GM21723 (cell line): ENCODE measurements at regions not wholly inside any gene's neighbourhood (a gene's known extent, or its start where the extent isn't known, plus 50 kb on each side); places are given as distances from the start of the nearest gene placed in this dataset.
"Not testable (repeated sequence)": the region's sequence is repeated elsewhere in the genome, so short reads cannot be mapped to it uniquely, and the experiment has no call there.

Source experiments
- ATAC-seq: cut with Tn5 transposase; IDR thresholded peaks from one replicate; pipeline ENCODE4 v1.9.1; 2021; ENCODE audit warnings: mild to moderate bottlenecking, moderate library complexity; ENCODE audit not compliant: unreplicated experiment

GRCh38 chr2:228533156-228533555, 351.7 kb upstream of the SPHKAP start:
- ATAC-seq: no peak

GRCh38 chr2:228532233-228532632, 350.7 kb upstream of the SPHKAP start:
- no peak for ATAC-seq

- no peak for ATAC-seq
These were observed 345.9 kb upstream of the SPHKAP start for GRCh38 chr2:228527197-228527881.

- ATAC-seq: no peak
These were observed 345.2 kb upstream of the SPHKAP start for GRCh38 chr2:228526687-228527086.

- ATAC-seq: no peak
These were observed 341.5 kb upstream of the SPHKAP start for GRCh38 chr2:228522977-228523376.

GRCh38 chr2:228522276-228522675, 340.8 kb upstream of the SPHKAP start:
- ATAC-seq: no peak

GRCh38 chr2:228519561-228519960, 338.1 kb upstream of the SPHKAP start:
- ATAC-seq: no peak

- ATAC-seq: no peak
These were observed 334.5 kb upstream of the SPHKAP start for GRCh38 chr2:228516019-228516418.

GRCh38 chr2:228513480-228513879, 332.0 kb upstream of the SPHKAP start:
- not testable (repeated sequence) for ATAC-seq

GRCh38 chr2:228509021-228509420, 327.5 kb upstream of the SPHKAP start:
- no peak for ATAC-seq

GRCh38 chr2:228507870-228508269, 326.4 kb upstream of the SPHKAP start:
- no peak for ATAC-seq

- ATAC-seq: no peak
These were observed 325.8 kb upstream of the SPHKAP start for GRCh38 chr2:228507231-228507824.

GRCh38 chr2:228503731-228504130, 322.2 kb upstream of the SPHKAP start:
- ATAC-seq: no peak

GRCh38 chr2:228493852-228494251, 312.4 kb upstream of the SPHKAP start:
- ATAC-seq: no peak

- no peak for ATAC-seq
These were observed 297.5 kb upstream of the SPHKAP start for GRCh38 chr2:228479014-228479413.

GRCh38 chr2:228474466-228474865, 293.0 kb upstream of the SPHKAP start:
- no peak for ATAC-seq

GRCh38 chr2:228469721-228470120, 288.2 kb upstream of the SPHKAP start:
- ATAC-seq: no peak

GRCh38 chr2:228466851-228467250, 285.4 kb upstream of the SPHKAP start:
- no peak for ATAC-seq

- ATAC-seq: no peak
These were observed 283.9 kb upstream of the SPHKAP start for GRCh38 chr2:228465408-228465807.

- ATAC-seq: no peak
These were observed 276.9 kb upstream of the SPHKAP start for GRCh38 chr2:228458364-228458763.

- ATAC-seq: no peak
These were observed 265.9 kb upstream of the SPHKAP start for GRCh38 chr2:228447266-228447915.

- no peak for ATAC-seq
These were observed 265.2 kb upstream of the SPHKAP start for GRCh38 chr2:228446734-228447133.
